ENCODE measurements at regions not wholly inside any gene's neighbourhood (a gene's known extent, or its start where the extent isn't known, plus 50 kb on each side); places are given as distances from the start of the nearest gene placed in this dataset.
A peak's percentile ranks its signal among the peaks of the same experiment; 100 is the strongest.

GRCh38 chr15:45794712-45795439, 160.0 kb downstream of the SQOR start:
- no peak for DNase-seq
- intact Hi-C loops (cut with DNase I; ENCODE audit: low total_unique reads): no loop called here

DNA sequence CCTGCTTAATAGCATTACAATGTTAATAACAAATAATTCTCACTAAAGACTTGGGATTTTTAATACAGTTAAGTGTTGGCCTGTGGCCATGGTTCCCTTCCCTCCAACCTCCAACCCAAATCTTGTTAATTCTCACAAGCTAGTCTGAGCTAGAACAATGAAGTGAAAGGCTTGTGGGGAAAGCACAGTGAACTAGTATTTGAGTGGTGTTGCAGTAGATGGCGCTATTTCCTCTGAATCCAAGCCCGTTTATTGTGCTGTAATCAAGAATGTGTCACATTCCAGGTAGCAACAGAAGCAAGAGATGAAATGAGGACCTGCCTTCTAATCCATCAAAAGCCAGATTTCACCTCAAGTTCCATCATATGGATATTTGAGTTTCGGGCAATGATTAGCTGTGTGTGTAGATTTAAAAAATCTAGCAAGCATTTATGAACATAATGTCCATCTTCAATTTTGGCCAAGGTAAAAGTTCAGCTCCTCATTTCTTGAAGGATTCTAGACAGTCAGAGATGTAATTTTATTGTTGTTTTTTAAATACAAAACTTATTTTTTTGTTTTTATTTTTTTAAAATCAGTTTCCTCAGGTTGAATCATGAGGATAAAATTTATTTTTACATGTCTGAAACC, 160.7 kb downstream of the SQOR start:
- no peaks in the 10 kb centered on the region for H3K4me1 ChIP-seq

More at GRCh38 chr15:45794712-45795439, 160.0 kb downstream of the SQOR start:
- Histone ChIP-seq H3K36me3 (no peaks in the 10 kb centered on the region), H3K9me3 (no peaks in the 10 kb centered on the region), H3K4me1 (no peaks in the 10 kb centered on the region), H3K27ac (no peak overlapping the region), H3K27me3 (no peaks in the 10 kb centered on the region), H3K4me3 (no peak overlapping the region)
- TF ChIP-seq POLR2A (IDR thresholded peaks at IDR 0.05): no peak
- TF ChIP-seq, protein P1, sequence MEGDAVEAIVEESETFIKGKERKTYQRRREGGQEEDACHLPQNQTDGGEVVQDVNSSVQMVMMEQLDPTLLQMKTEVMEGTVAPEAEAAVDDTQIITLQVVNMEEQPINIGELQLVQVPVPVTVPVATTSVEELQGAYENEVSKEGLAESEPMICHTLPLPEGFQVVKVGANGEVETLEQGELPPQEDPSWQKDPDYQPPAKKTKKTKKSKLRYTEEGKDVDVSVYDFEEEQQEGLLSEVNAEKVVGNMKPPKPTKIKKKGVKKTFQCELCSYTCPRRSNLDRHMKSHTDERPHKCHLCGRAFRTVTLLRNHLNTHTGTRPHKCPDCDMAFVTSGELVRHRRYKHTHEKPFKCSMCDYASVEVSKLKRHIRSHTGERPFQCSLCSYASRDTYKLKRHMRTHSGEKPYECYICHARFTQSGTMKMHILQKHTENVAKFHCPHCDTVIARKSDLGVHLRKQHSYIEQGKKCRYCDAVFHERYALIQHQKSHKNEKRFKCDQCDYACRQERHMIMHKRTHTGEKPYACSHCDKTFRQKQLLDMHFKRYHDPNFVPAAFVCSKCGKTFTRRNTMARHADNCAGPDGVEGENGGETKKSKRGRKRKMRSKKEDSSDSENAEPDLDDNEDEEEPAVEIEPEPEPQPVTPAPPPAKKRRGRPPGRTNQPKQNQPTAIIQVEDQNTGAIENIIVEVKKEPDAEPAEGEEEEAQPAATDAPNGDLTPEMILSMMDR (IDR thresholded peaks at IDR 0.05): no peak

DNA sequence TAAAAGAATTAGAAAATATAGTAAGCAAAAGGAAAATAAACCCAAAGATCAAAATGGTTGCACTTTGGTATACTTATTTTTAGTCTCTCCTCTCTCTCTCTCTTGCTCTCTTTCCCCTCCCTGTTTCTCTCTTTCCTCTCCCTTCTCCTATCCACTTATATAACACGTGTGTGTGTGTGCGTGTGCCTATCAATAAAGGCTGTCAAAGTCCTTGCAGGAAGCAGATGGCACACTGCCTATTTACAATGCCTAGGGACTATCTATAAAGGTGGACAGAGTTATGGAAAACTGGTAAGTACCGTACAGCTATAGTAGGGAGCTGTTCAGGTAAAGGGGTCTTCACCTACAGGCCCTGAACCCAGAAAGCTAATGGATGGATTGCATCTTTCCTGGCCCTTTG, 161.6 kb downstream of the SQOR start:
- intact Hi-C loops (cut with DNase I; ENCODE audit: low total_unique reads): no loop called here
- DNase-seq: no peak
- Histone ChIP-seq H3K27me3 (no peaks in the 10 kb centered on the region), H3K9me3 (no peaks in the 10 kb centered on the region), H3K36me3 (no peaks in the 10 kb centered on the region), H3K27ac (no peak overlapping the region), H3K4me1 (no peaks in the 10 kb centered on the region), H3K4me3 (no peak overlapping the region)
- TF ChIP-seq POLR2A (IDR thresholded peaks at IDR 0.05): no peak
- TF ChIP-seq, protein P1 (IDR thresholded peaks at IDR 0.05): no peak

More for the DNA sequence above, 160.7 kb downstream of the SQOR start:
- no peak overlapping the region for H3K27ac ChIP-seq
- no peak for DNase-seq
- H3K36me3 ChIP-seq: no peaks in the 10 kb centered on the region
- no peaks in the 10 kb centered on the region for H3K27me3 ChIP-seq
- H3K9me3 ChIP-seq: no peaks in the 10 kb centered on the region
- H3K4me3 ChIP-seq: no peak overlapping the region
- intact Hi-C loops (cut with DNase I; ENCODE audit: low total_unique reads): no loop called here
- no peak for TF ChIP-seq POLR2A (IDR thresholded peaks at IDR 0.05)
- TF ChIP-seq, protein P1 (IDR thresholded peaks at IDR 0.05): peak in 3 of 4 experiments; percentile 37 to 51 (median 47)

- intact Hi-C loops (cut with DNase I; ENCODE audit: low total_unique reads): no loop called here
- no peaks in the 10 kb centered on the region for H3K4me1 ChIP-seq
- no peaks in the 10 kb centered on the region for H3K9me3 ChIP-seq
- no peak for TF ChIP-seq POLR2A (IDR thresholded peaks at IDR 0.05)
- TF ChIP-seq, protein P1 (IDR thresholded peaks at IDR 0.05): no peak
- no peaks in the 10 kb centered on the region for H3K36me3 ChIP-seq
- no peak overlapping the region for H3K4me3 ChIP-seq
- H3K27ac ChIP-seq: no peak overlapping the region
- no peak for DNase-seq
- no peaks in the 10 kb centered on the region for H3K27me3 ChIP-seq
Observed at GRCh38 chr15:45799508-45799907, 164.7 kb downstream of the SQOR start.

GRCh38 chr15:45801543-45801942, 166.7 kb downstream of the SQOR start:
- TF ChIP-seq, protein P1 (IDR thresholded peaks at IDR 0.05): no peak
- TF ChIP-seq POLR2A (IDR thresholded peaks at IDR 0.05): no peak
- Histone ChIP-seq H3K27ac (no peak overlapping the region), H3K27me3 (no peaks in the 10 kb centered on the region), H3K4me1 (no peaks in the 10 kb centered on the region), H3K36me3 (no peaks in the 10 kb centered on the region), H3K4me3 (no peak overlapping the region), H3K9me3 (no peaks in the 10 kb centered on the region)
- intact Hi-C loops (cut with DNase I; ENCODE audit: low total_unique reads): no loop called here
- DNase-seq: no peak

All from uterus (tissue), 3 donors.